HG02588 (cell line): ENCODE measurements at regions not wholly inside any gene's neighbourhood (a gene's known extent, or its start where the extent isn't known, plus 50 kb on each side); places are given as distances from the start of the nearest gene placed in this dataset.

Experiments used
- ATAC-seq: cut with Tn5 transposase; IDR thresholded peaks from one replicate; pipeline ENCODE4 v1.9.1; 2021; ENCODE audit warnings: mild to moderate bottlenecking, moderate library complexity; ENCODE audit not compliant: unreplicated experiment

- no peak for ATAC-seq
These were observed 179.3 kb downstream of the KATNAL1 start for GRCh38 chr13:30128095-30128494.

DNA sequence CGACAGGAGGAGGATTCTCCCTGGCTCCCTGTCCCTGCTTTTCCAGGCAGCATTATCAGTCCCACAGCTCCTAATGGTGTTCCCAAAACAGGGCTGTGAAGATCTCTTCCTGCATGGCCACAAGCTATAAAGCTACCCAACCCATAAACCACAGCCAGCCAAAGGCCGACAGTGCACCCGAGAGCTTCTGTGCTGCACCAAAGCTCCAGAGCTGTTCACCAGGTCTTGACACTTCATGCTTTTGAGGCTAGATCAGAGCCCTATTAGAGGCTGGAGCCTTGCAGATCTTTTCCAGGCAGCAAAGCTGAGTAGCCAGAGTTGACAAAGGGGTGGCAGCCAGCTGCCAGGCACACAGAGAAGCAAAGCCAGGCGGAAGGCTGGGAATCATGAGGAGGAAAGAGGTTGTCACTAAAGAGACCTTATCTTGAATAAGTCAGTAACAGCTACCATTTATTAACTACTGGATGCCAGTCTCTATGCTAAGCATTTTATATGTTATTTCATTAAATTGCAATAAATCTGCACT, 180.4 kb downstream of the KATNAL1 start:
- no peak for ATAC-seq

DNA sequence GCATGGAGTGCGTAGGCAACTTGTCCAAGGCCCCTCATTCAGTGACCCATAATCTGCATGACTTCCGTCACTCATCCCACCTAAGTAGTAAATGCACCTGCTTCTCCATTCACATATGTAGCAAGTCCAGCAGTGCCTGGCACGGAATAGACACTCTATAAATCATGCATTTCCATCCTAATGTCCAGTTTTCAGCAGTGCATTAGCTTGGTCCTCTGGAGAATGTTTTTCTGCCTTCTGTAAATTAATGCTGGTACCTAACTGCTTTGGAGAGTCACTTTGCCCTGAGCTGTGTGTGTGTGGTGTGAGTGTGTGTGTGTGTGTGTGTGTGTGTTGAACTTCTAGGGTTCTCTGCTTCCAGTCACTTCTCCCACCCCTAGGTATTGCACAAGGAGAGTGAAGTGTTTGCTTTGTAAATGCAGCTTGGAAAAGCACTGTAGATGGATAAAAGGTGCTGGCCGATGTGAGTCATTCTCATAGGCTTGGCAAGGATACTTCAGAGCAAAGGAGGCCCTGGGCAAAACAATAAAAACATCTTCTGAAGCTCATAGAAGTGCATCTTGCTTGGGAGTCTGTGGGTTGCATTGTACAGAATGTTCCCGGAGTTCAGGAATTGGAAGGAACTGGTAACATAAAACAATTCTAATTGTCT, 181.8 kb downstream of the KATNAL1 start:
- ATAC-seq: no peak

- no peak for ATAC-seq
These were observed 183.1 kb downstream of the KATNAL1 start for GRCh38 chr13:30124131-30124768.

GRCh38 chr13:30123575-30123974, 183.8 kb downstream of the KATNAL1 start:
- no peak for ATAC-seq

DNA sequence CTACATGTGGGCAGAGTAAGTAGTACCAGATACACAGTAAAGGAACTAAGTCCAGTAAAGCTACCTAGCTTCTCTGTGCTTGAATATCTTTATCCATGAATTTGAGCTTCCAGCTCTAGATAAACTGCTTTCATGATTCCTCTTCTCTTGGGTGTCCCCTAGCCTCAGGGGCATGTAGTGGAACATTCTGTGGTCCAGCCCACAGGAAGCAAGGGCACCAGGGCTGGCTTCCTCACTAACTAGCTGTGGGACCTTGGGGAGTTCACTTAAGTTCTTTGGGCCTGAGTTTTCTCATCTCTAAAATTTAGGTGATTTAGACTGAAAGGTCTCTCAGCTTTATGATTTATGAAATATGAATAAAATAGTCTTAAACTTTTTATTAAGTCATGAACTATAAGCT, 185.7 kb downstream of the KATNAL1 start:
- no peak for ATAC-seq

DNA sequence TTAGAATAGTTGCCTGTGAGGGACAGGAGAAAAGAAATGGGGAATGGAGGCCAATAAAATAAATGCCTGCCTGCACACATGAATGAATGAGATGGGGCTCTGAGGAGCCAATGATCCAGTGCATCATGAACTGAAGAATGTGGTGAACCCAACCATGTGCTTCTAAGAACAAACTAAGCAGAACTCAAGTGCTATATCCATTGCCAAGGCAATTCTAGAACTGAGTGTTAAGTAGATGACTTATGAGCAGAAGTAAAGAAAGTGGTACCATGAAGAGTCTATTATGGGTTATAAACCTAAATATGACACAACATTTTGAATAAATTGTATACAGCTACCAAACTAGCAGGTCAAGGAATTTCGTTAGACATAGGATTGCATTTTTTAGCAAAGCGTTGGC, 186.1 kb downstream of the KATNAL1 start:
- ATAC-seq: no peak

DNA sequence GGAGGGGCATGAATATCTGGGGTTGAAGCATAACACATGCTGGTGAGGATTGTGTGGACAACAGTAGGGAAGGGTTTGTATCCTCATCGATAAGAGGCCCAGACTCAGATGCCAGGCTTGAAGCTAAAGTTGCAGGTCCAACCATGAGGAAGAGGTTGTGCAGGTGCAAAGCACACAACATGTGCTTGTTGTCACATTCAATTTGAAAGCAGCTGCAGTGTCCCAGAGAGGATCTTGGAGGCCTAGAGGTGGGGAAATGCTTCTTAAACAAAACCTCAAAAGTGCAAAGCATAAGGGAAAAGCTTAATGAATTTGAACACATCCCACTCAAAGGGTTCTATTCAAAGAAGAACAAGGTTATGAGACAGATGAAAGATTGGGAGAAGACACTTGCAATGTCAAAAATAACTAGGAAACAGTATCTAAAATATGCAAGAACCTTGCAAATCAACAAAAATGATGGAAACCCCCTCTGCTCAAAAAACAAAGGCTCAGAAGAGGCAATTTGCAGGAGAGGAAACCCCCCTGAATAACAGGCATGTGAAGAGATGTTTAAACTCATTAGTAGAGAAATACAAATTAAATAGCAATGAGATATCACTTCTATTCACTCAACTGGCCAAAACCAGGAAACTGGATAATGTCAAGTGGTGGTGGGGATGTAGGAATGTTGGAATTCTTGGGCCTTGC, 187.1 kb downstream of the KATNAL1 start:
- ATAC-seq: no peak

- no peak for ATAC-seq
These were observed 187.9 kb downstream of the KATNAL1 start for GRCh38 chr13:30119476-30119875.

- no peak for ATAC-seq
These were observed 191.0 kb downstream of the KATNAL1 start for GRCh38 chr13:30116379-30116778.

GRCh38 chr13:30115257-30115600, 192.1 kb downstream of the KATNAL1 start:
- ATAC-seq: no peak

DNA sequence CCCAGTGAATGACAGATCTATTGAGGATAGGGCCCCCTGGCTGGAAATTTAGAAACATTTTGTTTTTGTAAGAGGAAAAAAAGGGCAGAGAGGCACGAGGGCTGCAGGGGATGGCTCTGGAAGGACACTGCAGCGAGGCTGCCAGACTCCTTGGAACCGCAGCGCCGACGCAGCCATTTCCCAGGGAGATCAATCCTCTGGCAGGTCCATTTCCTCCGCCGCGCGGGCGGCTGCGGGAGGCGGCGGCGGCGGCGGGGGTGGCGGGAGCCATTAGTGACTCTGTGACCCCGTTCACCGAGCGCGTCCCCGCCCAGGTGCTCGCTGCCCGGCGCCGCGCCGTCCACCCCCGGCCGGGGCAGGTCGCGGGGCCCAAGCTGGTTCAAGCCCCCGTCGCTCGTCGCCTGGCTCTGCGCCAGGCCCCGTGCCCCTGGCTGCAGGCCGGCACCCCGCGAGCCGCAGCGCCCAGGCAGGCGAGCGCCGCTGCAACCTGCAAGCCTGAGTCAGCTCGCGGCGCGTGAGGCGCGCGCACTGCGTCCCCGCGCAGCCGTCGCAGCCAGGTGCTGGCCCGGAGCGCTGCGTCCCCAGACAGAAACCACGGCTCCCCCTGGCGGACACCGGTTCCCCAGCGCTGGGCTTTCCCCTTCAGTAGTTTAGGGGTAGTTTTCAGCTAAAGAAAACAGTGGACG, 192.6 kb downstream of the KATNAL1 start:
- ATAC-seq: peak; percentile 89

DNA sequence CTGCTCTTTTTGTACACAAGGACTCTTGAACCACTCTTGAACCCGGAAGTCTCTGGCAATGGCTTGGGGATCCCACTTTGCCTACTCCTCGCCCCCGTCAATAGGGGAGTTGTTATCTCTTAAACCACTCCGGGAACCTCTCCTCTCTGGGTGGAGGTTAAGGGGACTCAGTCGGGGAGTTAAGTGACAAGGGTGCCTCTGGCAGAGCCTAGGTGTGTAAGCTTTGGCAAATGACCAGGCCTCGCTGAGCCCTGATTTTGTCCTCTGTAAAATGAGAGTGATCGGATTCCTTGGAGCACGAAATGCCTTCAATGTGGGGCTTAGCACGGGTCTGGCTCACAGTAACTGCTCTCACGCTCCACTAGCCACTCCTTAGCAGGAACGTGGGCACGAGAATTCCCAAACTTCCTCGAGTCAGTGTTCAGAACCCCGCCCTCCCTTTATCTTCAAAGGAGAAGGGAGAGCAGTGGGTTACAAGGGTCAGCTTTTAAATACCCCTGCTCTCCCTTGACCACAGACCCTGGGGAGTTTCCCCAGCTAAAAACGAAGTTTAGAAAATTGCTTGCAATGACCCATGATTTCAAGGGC, 193.3 kb downstream of the KATNAL1 start:
- ATAC-seq: no peak

GRCh38 chr13:30113551-30113950, 193.8 kb downstream of the KATNAL1 start:
- ATAC-seq: no peak

DNA sequence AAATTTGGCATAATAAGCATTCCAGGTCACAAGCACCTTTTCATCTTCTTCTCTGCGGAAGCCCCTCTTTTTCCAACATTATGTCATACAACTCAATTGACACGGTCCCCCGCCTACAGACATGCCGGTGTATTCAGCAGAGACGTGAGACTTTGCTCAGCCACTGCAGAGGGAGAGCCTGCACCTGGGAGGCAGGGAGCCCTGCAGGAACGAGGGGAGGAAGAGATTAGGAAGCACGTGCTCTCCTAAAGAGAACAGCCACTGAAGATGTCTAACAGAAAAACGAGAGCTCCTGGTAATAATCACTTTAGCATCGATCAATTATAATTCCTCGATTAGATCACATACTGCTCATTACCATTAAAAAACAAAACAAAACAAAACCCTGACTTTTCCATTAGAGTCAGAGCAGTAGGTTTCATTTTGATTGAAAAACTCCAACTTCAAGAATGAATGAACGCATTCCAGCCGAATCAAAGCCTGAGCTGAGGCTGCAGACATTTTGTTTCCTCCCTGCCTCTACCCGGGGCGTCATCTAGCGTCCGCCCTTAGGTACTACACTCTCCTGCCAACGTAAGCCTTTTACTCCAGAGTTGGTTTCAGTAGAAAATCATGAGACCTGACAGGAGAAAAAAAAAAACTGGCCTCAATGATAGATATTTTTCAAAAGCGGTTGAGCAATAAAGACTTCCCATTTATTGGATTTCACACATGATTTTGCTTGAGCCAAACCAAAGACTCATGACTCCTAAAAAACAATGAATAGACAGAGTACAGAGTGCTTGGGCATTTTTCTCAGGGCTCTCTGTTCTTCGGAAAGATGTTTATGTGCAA, 194.5 kb downstream of the KATNAL1 start:
- ATAC-seq: no peak

- no peak for ATAC-seq
These were observed 195.5 kb downstream of the KATNAL1 start for GRCh38 chr13:30111810-30112209.

DNA sequence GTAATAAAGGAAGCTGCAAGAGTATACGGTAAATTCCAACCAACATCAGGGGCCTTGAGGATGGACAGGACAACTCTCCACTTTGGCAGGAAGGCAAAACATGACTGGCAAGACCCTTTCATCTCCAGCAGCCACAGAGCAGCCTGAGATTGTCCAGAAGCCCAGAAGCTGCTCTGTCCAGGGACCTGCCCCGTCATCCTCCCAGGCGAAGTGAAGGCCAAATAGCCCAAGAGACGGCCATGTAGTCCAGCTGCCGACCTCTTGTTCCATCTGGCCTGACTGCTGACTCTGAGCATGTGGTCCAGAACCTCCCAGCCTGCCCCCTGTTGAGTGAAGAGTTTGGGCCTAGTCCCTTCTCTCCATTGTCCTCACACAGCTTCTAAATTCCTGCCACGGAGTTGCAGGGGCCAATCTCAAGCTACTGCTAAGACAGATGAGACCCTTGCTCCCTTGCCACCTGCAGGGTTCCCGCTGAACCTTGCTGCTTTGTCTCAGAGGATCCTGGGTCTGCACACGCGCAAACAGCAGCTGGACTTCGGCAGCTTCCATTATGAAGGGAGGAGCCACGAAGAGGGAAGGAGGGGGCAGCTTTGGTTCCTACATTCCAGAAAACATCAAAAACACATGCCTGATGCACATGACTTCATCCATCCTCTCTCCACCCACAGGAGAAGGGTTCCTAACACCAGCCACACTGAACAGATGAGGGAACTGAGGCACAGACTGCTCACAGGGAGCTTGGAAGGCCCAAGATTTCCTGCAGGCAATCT, 196.9 kb downstream of the KATNAL1 start:
- no peak for ATAC-seq

DNA sequence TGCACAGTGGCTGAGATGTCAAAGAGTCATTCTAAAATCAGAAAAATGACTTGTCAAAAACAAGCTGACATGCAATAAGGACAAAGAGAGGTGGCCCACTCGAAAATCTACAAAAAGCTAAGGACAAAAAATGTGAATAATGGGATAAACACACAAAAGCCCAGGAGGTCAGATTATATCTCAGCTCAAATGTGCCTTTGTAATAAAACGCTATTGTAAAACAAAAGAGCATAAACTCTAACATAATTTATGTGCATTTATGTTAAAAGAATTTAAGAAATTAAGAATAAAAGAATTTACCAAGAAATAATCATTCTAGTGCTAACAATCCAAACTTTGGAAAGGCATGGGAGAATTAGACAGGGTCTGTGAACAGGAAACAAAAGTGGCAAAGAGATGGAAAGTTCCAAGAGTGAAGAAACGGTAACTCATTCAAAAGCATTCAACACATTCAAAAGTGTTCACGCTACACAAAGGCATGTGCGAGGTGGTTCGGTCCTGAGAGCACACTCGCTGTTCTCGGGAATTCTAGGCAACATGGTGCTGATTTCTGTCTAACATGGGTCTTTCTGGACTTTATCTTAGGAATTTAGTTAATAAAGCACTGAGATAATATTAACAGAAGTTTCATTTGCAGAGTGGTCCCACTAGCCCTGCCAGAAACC, 197.7 kb downstream of the KATNAL1 start:
- ATAC-seq: no peak

DNA sequence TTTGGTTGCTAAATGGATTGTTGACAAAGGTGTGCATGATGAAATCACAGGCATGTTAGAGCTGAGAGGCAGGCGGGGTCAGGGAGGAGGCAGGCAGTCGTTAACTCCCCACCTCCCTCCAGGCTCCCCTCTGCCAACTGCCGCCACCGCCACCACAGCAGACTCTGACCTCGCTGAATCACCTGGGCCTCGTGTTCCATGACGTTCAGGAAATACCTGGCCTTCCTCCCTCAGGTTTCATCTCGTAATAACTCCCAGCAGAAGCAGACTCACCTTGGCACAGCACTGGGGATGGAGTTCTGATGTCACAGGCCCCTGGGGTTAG, 198.5 kb downstream of the KATNAL1 start:
- ATAC-seq: no peak
